ENCODE measurements at regions not wholly inside any gene's neighbourhood (a gene's known extent, or its start where the extent isn't known, plus 50 kb on each side); places are given as distances from the start of the nearest gene placed in this dataset.

DNA sequence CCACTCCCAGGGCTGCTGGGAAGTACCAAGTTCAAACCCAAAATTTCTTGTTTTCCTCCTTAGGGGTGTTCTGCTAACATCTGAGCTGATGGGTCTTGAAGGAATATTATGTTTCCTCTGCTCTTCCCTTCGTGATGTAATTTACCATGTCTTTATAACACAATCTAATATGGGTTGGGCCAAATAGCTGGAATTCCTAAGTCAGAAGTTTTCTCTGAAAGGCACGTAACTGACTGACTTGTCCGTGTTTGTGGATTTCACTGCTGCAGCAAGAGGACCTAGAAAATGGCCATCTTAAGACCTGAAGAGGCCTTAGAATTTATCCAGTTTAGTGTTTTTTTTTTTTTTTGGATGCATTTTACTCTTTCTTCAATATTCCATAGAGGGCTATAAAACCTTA lies 256.7 kb downstream of the DCDC2C start:
- no peak for DNase-seq (ENCODE audit: low read depth in 3 of 3)

DNA sequence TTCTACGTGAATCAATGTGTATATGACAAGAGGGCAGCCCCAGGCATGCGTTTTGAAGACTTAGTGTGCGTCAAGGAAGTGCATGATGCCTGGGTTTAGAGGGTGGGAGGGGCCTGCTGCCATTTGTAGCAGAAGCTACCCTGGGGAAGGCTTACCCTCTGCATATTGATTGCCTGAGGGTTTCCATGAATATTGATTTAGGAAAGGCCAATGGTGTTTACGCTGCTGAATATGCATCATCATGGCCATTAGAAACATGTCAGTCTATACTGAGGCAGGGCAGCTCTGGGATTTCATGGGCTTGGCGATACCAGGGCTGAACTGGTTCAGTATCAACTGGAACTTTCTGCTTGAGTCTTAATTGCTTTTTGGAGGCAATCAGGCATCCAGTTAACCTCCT lies 259.3 kb downstream of the DCDC2C start:
- DNase-seq (ENCODE audit: low read depth in 3 of 3): no peak

DNA sequence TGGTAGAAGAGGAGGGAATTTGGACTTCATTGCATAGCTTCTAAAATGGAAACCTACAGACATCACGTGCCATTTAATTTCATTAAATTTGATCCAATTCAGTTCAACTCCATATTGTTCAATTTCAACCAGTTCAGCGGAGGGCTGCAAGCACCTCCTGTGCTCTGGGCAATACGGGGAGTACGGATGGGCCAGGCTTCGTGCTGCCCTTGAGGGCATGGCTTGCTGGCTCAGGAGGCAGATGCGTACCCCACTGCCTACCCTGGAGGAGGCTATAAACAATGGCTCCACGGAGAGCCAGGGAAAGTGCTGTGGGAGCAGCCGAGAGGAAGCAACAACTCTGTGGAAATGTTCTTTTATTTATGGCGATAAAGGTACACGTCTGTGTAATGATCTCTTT lies 261.8 kb downstream of the DCDC2C start:
- no peak for DNase-seq (ENCODE audit: low read depth in 3 of 3)

DNA sequence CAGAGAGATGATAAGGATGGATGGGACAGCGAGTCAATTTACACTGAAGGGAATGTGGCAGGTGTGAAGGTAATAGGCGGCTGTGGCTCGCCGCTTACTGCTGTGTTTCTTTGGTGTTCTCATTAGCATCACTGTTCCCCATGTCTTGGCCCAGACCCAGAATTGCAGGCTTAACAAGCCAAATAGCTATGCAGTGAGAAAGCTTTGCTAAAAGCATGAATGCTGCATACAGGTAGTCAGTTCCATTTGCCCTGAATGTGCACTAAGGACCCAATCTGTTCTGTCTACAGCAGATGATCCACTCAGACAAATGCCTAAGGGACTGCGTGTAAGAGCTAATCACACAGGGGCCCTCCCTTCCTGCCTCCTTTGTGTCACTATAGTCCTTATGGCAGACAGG lies 262.6 kb downstream of the DCDC2C start:
- no peak for DNase-seq (ENCODE audit: low read depth in 3 of 3)

DNA sequence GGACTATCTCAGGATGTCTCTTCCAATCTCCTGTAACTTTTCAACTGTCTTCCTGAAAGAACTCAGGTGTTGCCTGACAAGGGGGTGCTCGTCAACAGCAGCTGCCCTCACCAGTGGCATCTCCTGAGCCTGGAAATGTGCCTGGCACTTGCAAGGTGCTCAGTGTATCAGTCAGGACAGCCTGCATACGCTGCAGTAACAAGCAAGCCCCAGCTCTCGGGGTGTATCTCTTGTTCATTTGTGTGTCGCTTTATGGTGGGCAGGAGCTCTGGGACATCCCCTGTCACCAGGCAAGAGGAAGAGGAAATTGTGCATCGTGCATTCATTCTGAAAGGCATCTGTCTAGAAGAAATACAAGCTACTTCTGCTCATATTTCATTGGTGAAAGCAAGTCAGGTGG lies 263.1 kb downstream of the DCDC2C start:
- no peak for DNase-seq (ENCODE audit: low read depth in 3 of 3)

DNA sequence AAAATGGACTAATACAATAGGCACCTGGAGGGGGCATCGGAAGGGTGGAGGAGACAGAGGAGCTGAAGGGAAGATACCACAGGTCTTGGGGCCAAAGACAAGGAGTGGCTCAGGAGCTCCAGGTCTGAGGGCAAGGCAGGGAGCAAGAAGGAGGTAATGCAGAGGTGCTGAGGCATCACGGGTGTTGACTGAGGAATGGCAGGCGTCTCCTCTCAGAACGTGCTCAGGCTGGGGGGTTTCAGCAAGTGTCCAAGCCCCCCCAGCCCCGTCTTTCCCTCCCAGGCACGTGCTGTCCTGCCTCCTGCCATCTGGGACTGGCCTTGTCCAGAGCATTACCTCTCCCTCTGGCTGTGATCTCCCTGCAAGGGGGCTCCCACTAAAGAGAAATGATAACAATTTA lies 265.4 kb downstream of the DCDC2C start:
- no peak for DNase-seq (ENCODE audit: low read depth in 3 of 3)

DNA sequence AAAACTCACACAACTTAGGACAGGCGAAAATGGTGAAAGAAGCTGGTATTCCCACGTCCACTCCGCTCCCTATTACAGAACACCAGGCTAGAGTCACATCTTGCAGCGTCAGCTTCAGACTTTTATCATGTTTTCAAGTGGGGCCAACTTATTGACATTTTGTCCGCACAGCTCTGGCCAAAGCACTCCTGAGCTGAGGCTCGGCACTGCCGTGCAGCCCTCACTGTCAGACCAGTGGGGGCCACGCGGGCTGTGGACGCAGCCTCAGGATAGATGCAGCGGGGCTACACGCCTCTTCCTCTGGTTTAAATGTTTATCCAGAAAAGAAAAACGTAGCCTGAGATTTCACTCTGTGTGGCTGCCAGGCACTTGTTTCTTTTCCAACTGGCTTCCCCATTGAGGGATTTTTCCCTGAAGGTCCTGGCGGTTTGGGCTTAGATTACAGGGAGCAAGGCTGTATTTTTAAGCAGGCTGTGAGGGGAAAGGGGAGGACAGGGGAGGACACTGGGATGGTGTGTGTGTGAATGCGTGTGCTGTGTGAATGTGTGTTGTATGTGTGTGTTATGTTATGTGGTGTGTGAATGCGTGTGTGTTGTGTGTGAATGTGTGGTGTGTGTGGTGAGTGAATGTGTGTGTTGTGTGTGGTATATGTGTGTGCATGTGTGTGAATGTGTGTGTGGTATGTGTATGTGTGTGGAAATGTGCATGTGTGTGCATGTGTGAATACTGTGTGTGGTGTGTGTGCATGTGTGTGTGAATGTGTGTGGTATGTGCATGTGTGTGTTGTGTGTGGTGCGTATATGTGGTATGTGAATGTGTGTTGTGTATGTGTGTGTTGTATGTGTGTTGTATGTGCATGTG lies 267.6 kb downstream of the DCDC2C start:
- DNase-seq (ENCODE audit: low read depth in 3 of 3): no peak

DNA sequence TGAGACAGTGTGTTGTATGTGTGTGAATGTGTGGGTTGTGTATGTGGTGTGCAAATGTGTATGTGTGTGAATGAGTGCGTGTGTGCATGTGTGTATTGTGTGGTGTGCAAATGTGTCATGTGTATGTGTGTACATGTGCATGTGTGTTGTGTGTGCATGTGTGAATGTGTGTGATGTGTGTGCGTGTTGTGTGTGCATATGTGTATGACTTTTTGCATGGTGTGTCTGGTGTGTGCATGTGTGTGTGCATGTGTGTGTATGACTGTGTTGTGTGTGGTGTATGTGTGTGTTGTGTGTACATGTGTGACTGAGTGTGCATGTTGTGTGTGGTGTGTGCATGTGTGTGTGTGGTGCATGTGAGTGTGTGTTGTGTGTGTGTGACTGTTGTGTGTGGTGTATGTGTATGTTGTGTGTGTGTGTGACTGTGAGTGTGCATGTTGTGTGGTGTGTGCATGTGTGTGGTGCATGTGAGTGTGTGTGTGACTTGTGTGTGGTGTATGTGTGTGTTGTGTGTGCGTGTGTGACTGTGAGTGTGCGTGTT lies 268.3 kb downstream of the DCDC2C start:
- DNase-seq (ENCODE audit: low read depth in 3 of 3): no peak

DNA sequence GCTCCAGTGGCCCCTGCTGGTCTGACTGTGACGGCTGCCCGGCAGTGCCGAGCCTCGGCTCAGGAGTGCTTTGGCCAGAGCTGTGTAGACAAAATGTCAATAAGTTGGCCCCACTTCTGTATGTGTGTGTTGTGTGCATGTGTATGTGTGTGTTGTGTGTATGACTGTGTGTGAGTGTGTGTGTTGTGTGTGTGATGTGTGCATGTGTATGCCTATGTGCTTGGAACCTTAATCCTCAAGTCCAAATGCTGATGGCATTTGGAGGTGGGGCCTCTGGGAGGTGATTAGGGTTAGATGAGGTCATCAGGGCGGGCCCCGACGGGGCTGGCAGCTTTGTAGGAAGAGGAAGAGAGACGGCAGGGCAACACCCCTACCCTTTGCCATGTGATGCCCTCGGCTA lies 269.0 kb downstream of the DCDC2C start:
- DNase-seq (ENCODE audit: low read depth in 3 of 3): no peak

DNA sequence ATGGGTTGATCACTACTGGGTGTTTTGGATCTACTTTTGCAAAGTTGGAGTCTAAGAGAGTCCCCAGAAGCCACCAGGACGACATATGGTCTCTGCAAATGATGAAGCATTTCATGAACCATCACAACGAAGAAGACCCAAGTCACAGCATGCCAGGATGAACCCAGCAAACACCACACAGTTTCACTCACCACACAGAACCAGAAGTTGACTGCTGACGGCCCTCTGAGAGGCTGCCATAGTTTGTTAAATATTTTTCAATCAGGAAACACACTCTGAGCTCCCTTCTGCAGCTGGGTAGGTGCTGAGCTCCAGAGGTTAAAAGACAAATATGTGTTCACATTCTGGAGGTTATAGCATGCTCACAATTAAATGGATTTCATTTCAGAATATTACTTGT lies 271.4 kb downstream of the DCDC2C start:
- DNase-seq (ENCODE audit: low read depth in 3 of 3): no peak

DNA sequence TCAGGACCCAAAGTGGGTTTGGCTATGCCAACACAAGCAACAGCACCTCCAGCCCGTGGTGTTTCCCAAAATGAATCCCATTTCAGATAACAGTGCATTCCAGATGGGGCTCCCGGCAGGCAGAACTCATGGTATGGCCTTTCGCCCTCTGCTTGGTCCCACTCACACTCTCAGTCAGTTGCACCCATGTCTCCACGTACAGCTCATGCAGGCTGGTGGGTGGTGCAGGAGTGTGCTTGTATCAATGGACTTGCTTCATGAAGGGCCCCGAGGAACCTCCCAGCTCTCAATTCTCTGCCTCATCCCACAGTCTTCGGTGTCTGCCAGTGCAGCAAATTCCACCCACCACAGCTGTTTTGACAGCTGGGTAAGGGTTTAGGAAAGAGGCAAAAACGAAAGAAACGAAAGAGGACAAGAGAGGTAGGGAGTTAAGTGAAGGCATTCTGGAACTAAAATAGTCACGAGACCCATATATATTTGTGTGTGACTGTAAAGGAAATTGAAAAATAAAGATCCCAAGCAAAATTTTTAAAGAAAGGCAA lies 278.1 kb downstream of the DCDC2C start:
- DNase-seq (ENCODE audit: low read depth in 3 of 3): no peak

DNA sequence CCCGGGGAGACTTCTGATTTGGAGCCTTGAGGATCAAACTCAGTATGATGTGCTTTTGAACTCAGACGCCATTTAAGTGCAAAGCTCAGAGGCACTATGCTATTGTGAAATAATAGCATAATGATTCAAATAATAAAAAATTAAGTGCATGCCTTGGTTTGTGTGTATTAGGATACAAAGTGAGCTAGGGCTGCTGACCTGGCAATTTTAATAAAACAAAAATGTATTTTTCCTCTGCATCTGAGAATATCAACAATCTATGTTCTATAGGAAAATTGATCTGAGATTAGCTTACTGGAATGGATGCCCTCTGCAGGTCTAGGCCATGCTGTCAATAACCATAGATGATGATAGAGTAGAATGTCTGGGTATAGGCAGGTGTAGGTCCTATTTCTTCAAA lies 278.8 kb downstream of the DCDC2C start:
- DNase-seq (ENCODE audit: low read depth in 3 of 3): no peak

DNA sequence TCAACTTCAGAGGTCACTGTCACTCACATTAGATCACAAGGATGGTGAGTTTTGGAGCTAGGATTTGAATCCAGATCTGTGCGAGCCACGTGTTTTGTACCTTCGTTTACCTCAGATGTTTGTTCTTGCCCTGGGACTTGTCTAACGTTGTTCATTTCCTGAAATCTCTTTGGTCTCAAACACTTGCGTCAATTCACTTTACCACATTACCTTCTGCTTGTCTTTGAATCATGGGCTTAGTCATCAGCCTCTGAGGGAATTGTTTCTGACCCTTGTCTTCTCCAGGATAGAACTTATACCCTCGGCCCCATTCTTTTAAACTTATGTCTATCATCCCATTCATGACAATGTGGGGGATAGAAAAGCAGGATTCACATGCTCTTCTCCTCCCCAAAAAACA lies 282.7 kb downstream of the DCDC2C start:
- no peak for DNase-seq (ENCODE audit: low read depth in 3 of 3)

DNA sequence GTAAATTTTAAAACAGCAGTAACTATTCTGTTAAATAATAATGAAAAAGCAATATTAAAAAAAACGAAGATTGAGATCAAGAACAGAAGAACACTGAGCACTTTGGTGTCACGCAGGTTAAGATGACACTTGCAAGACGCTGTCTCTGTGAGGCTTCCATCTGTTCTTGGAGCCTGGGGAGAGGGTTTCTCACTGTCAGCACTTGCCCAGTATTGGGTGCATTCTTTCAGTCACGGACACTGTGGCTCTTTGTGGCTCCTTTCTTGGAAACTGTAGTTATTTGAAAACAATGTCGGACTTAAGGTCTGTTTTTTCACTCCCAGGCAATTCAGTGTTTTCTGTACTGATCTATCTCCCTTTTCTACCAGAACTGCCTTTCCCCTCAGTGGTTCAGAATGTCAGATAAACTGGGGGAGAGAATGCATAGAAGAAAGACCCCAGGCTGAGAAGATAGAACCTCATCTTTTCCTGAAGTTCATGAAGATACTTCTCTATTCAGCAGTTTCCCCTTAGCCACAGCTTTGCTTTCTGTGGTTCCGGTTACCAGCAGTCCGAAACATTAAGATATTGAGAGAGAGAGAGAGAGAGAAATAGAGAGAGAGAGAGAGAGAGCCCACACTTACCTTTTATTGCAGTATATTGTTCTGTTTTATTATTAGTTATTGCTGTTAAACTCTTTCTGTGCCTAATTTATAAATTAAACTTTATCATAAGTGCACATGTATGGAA lies 283.3 kb downstream of the DCDC2C start:
- no peak for DNase-seq (ENCODE audit: low read depth in 3 of 3)

DNA sequence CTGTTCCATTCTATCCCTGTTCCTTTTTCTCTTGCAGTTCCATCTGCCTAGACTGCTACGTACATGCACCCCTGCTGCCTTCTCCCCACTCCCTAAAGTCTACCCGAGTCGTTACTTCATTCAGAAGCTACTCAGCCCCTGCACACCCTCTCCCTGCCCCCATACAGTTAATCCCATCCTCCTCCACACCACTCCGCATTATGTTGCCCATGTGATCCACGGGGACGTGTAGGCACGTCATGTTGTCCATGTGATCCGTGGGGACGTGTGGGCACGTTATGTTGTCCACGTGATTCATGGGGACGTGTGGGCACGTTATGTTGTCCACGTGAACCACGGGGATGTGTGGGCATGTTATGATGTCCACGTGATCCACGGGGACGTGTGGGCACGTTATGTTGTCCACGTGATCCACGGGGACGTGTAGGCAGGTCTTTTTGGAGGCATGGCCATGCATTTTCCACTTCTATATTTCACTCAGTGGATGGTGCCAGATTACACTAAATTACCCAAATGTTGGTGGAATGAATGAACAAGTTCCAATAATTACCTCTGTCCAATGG lies 299.5 kb downstream of the DCDC2C start:
- no peak for DNase-seq (ENCODE audit: low read depth in 3 of 3)

DNA sequence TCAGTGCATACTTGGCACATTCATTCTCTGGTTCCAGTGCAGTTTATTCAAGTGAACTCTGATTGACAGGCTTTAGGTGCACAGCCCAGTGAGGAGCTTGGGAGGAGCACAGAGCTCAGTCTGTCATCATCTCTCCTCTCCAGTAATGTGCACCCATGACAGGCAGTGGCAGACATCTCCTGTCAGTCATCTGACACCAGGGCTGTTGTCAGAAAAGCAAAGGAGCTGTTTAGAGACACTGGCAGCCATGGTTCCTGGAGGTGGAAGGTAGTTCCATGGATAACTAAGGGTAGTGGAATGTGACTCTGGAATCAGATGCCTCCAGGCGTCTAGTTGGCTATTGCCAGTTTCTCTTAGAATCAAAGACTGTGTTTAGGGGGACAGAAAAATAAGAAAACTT lies 308.8 kb downstream of the DCDC2C start:
- DNase-seq (ENCODE audit: low read depth in 3 of 3): no peak

DNA sequence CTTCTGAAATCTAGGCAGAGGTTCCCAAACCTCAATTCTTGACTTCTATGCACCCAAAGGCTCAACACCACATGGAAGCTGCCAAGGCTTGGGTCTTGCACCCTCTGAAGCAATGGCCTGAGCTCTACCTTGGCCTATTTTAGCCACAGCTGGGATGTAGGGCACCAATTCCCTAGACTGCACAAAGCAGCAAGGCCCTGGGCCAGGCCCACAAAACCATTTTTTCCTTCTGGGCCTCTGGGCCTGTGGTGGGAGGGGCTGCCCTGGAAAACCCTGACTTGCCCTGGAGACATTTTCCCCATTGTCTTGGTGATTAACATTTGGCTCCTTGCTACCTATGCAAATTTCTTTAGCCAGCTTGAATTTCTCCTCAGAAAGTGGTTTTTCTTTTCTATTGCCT lies 315.2 kb downstream of the DCDC2C start:
- no peak for DNase-seq (ENCODE audit: low read depth in 3 of 3)

DNA sequence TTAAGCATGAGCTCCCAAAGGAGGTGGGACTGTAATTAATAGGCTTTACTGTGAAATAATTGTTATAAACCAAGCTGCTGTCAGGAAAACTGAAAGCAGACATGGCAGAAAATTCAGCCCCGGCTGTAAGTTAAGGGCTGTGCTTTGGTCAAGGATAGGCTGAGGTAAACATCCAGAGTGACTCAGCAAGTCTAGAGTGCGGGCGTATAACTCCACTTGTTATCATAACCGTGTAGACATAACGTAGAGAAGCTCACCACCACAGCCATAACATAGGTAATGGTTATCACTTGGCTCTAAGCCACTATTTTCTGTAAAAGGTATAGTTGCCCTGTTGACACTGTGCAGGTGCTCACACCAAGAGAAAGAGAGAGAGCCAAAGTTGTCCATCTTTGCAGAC lies 316.8 kb downstream of the DCDC2C start:
- no peak for DNase-seq (ENCODE audit: low read depth in 3 of 3)

DNA sequence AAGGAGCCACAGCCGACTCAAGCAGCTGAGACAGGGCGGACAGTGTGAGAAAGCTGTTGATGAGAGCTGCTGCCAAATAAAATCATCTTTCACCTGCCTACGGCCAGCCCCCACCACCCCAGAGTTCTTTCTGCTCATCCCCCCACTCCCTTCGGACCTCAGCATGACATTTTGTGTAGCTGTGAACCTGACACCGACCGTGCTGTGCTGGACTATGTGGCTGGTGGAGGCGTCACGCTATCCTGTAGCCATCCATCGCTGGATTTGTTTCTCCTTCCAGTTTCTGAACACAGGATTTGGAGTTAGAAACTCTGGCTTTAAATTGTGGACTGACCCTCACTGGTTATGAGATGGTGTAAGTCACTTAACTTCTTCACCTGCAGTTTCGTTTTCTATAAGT lies 317.3 kb downstream of the DCDC2C start:
- no peak for DNase-seq (ENCODE audit: low read depth in 3 of 3)

DNA sequence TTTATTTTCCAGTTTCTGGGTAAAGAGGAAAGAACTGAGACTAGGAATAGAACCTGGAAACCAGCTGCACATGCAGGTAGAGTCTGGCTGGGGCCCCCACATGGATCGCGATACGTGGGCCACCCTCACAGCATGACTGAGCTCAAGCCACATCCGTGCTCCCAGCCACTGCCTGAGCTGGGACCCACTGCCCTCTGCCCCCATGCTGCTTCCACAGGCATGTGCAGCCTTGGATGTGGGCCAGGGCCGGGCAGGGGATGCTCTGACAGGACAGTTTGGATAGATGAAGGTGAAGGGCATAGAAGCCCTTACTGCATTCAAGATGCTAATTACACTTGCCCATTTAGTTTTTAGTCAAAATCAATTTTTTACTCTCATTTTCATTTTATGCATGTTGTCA lies 321.2 kb downstream of the DCDC2C start:
- DNase-seq (ENCODE audit: low read depth in 3 of 3): no peak

DNA sequence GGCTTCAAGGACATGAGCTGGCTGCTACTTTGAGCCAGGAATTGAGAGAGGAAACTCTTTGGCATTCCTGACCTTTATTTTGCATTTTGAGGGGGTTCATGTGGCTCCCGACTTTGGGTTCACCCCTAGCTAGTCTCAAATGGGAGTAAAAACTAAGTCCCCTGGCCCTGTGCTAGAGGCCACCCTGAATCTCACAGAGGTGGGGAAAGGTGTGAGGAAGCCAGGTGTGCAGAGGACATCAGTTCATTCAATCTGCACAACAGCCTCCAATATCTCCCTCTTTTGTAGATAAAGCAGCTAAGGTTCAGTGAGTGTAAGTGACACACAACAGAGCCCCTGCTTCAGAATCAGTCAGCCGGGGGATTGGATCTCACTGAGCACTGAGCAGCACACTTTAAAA lies 325.7 kb downstream of the DCDC2C start:
- DNase-seq (ENCODE audit: low read depth in 3 of 3): no peak

DNA sequence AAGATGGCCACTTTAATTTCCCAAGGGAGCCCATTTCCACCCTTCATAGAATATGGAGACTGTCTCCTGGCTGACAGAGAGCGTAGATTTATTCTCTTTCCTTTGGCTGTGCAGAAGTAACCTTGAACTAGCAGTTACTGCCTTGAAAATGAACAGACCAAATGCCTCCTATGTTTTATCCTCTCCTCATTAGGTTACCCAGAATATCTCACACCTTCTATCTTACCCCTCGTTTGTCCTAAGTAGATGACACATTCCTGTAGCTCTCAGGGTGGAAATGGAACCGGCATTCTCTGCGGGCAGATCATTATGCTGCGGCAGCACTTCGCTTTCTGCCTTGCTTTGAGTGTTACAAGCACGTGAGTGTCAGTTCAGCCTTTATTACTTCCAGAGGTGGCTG lies 336.5 kb downstream of the DCDC2C start:
- no peak for DNase-seq (ENCODE audit: low read depth in 3 of 3)
